H1 (cell line): ENCODE measurements at regions not wholly inside any gene's neighbourhood (a gene's known extent, or its start where the extent isn't known, plus 50 kb on each side); places are given as distances from the start of the nearest gene placed in this dataset.

Experiments
- CHD1 ChIP-seq: IDR thresholded peaks from 2 replicates; pipeline ENCODE4 v1.6.1; 2012; ENCODE audit warnings: low read depth, low read length, improper control_type of control experiment
- CHD2 ChIP-seq: IDR thresholded peaks from 2 replicates; pipeline ENCODE4 v1.6.1; 2012; ENCODE audit warnings: low read length, improper control_type of control experiment
- EZH2 ChIP-seq: fragments of 200-600 bp; sonication (generic); IDR thresholded peaks from 2 replicates; pipeline ENCODE4 v1.7.1; 2012; ENCODE audit warnings: low read depth, mild to moderate bottlenecking, moderate library complexity, low read length, inconsistent platforms; ENCODE audit not compliant: severe bottlenecking
- MAX ChIP-seq: IDR thresholded peaks from 2 replicates; pipeline ENCODE4 v1.6.1; 2012; ENCODE audit warnings: inconsistent platforms
- PHF8 ChIP-seq: fragments of 200-600 bp; sonication (generic); conservative IDR thresholded peaks from 2 replicates; pipeline ENCODE4 v1.7.1; 2012; ENCODE audit warnings: low read depth, mild to moderate bottlenecking, inconsistent platforms, low read length, moderate library complexity
- POLR2AphosphoS5 ChIP-seq: IDR thresholded peaks from 2 replicates; pipeline ENCODE4 v1.6.1; 2011; ENCODE audit warnings: low read depth, low read length
- RAD21 ChIP-seq, 2 experiments: IDR thresholded peaks in 1 of 2; conservative IDR thresholded peaks in 1 of 2; 2 replicates each; pipeline ENCODE4 v1.6.1; 2011; ENCODE audit warnings: low read depth in 2 of 2, low read length in 2 of 2, improper control_type of control experiment in 1 of 2, inconsistent platforms in 1 of 2, mild to moderate bottlenecking in 1 of 2, moderate library complexity in 1 of 2
- SAP30 ChIP-seq: fragments of 300-600 bp; sonication (generic); IDR thresholded peaks from 2 replicates; pipeline ENCODE4 v1.7.1; 2012; ENCODE audit warnings: low read length, moderate library complexity, mild to moderate bottlenecking, inconsistent platforms; ENCODE audit not compliant: insufficient read depth, insufficient replicate concordance
- SP1 ChIP-seq: IDR thresholded peaks from 2 replicates; pipeline ENCODE4 v1.6.1; 2011; ENCODE audit warnings: low read depth, low read length
- TAF1 ChIP-seq: IDR thresholded peaks from 2 replicates; pipeline ENCODE4 v1.6.1; 2011; ENCODE audit warnings: mild to moderate bottlenecking, low read depth, low read length
- YY1 ChIP-seq: IDR thresholded peaks from 2 replicates; pipeline ENCODE4 v1.6.1; 2011; ENCODE audit warnings: low read depth, mild to moderate bottlenecking, low read length
- TF ChIP-seq, protein P1 (sequence below), 3 experiments: IDR thresholded peaks; 1 replicate in 2 of 3; 2 replicates in 1 of 3; pipeline versions ENCODE4 v1.5.1 to v1.6.1; 2011; ENCODE audit warnings: low read length in 3 of 3, mild to moderate bottlenecking in 3 of 3, inconsistent platforms in 2 of 3, low read depth in 1 of 3, moderate library complexity in 1 of 3; ENCODE audit not compliant: insufficient read depth in 1 of 3; ENCODE audit errors: control extremely low read depth in 1 of 3

- no peak for TF ChIP-seq POLR2AphosphoS5
- TF ChIP-seq, protein P1, sequence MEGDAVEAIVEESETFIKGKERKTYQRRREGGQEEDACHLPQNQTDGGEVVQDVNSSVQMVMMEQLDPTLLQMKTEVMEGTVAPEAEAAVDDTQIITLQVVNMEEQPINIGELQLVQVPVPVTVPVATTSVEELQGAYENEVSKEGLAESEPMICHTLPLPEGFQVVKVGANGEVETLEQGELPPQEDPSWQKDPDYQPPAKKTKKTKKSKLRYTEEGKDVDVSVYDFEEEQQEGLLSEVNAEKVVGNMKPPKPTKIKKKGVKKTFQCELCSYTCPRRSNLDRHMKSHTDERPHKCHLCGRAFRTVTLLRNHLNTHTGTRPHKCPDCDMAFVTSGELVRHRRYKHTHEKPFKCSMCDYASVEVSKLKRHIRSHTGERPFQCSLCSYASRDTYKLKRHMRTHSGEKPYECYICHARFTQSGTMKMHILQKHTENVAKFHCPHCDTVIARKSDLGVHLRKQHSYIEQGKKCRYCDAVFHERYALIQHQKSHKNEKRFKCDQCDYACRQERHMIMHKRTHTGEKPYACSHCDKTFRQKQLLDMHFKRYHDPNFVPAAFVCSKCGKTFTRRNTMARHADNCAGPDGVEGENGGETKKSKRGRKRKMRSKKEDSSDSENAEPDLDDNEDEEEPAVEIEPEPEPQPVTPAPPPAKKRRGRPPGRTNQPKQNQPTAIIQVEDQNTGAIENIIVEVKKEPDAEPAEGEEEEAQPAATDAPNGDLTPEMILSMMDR (IDR thresholded peaks at IDR 0.05; ENCODE audit: control extremely low read depth in 1 of 3, insufficient read depth in 1 of 3, low read depth in 1 of 3, low read length in 3 of 3): no peak
- TF ChIP-seq YY1: no peak
- no peak for TF ChIP-seq PHF8
- no peak for TF ChIP-seq EZH2
- TF ChIP-seq CHD1: no peak
- TF ChIP-seq MAX: no peak
- no peak for TF ChIP-seq RAD21 (IDR thresholded peaks at IDR 0.05 in 1 of 2, conservative IDR thresholded peaks at IDR 0.05 in 1 of 2; ENCODE audit: low read depth in 2 of 2, low read length in 2 of 2)
- no peak for TF ChIP-seq CHD2
- TF ChIP-seq TAF1: no peak
- no peak for TF ChIP-seq SP1
- no peak for TF ChIP-seq SAP30
Measured at GRCh38 chr5:26321278-26321677, 717.1 kb downstream of the CDH9 start.
